Panc1 (cell line): ENCODE measurements at regions not wholly inside any gene's neighbourhood (a gene's known extent, or its start where the extent isn't known, plus 50 kb on each side); places are given as distances from the start of the nearest gene placed in this dataset.

Experiments
- POLR2AphosphoS5 ChIP-seq: IDR thresholded peaks from 2 replicates; pipeline ENCODE4 v1.6.1; 2012; ENCODE audit warnings: mild to moderate bottlenecking, low read depth, low read length, moderate library complexity
- TCF7L2 ChIP-seq: IDR thresholded peaks from 2 replicates; pipeline ENCODE4 v1.6.1; 2011; ENCODE audit warnings: mild to moderate bottlenecking, low read depth, low read length, inconsistent platforms
- TF ChIP-seq, protein P1 (sequence below): fragments of 450-650 bp; IDR thresholded peaks from 2 replicates; pipeline ENCODE4 v1.5.1; 2017; ENCODE audit warnings: mild to moderate bottlenecking
- TF ChIP-seq, protein P2 (sequence below), 2 experiments: IDR thresholded peaks; 2 replicates each; pipeline ENCODE4 v1.6.1; 2011 to 2012; ENCODE audit warnings: low read depth in 2 of 2, control low read depth in 1 of 2, low read length in 1 of 2, mild to moderate bottlenecking in 1 of 2, moderate library complexity in 1 of 2; ENCODE audit not compliant: insufficient read depth in 1 of 2

DNA sequence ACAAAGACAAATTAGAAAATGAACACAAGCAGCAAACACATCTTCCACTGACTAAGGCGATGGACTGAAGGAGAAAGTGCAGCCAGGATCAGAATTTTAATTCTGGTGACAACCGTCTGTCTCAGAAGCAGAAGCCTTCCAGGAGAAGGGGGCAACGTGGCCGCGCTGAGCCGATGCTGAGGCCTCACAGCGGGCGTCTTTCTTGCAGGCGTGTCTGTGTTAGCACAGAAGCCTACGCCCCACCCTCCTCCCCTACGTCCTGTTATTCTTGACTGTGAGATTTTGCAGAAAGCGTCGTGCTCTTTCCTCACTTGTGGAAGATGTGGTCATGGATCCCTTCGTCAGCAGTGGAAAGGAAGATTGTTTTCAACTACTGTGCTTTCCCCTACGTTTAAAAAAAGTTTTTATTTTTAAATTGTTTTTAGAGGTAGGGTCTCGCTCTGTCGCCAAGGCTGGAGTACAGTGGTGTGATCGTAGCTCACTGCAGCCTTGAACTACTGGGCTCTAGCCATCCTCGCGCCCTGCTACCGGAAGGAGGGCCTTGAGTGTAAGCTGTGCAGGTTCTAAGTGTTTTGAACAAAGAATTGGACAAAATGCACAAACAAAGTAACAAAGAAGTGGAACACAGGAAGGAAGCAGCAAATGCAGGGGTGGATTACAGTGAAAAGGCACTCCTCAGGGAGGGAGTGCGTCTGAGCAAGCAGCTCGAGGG lies 422.0 kb downstream of the GALR1 start:
- TF ChIP-seq, protein P1, sequence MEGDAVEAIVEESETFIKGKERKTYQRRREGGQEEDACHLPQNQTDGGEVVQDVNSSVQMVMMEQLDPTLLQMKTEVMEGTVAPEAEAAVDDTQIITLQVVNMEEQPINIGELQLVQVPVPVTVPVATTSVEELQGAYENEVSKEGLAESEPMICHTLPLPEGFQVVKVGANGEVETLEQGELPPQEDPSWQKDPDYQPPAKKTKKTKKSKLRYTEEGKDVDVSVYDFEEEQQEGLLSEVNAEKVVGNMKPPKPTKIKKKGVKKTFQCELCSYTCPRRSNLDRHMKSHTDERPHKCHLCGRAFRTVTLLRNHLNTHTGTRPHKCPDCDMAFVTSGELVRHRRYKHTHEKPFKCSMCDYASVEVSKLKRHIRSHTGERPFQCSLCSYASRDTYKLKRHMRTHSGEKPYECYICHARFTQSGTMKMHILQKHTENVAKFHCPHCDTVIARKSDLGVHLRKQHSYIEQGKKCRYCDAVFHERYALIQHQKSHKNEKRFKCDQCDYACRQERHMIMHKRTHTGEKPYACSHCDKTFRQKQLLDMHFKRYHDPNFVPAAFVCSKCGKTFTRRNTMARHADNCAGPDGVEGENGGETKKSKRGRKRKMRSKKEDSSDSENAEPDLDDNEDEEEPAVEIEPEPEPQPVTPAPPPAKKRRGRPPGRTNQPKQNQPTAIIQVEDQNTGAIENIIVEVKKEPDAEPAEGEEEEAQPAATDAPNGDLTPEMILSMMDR = no peak
- TF ChIP-seq, protein P2, sequence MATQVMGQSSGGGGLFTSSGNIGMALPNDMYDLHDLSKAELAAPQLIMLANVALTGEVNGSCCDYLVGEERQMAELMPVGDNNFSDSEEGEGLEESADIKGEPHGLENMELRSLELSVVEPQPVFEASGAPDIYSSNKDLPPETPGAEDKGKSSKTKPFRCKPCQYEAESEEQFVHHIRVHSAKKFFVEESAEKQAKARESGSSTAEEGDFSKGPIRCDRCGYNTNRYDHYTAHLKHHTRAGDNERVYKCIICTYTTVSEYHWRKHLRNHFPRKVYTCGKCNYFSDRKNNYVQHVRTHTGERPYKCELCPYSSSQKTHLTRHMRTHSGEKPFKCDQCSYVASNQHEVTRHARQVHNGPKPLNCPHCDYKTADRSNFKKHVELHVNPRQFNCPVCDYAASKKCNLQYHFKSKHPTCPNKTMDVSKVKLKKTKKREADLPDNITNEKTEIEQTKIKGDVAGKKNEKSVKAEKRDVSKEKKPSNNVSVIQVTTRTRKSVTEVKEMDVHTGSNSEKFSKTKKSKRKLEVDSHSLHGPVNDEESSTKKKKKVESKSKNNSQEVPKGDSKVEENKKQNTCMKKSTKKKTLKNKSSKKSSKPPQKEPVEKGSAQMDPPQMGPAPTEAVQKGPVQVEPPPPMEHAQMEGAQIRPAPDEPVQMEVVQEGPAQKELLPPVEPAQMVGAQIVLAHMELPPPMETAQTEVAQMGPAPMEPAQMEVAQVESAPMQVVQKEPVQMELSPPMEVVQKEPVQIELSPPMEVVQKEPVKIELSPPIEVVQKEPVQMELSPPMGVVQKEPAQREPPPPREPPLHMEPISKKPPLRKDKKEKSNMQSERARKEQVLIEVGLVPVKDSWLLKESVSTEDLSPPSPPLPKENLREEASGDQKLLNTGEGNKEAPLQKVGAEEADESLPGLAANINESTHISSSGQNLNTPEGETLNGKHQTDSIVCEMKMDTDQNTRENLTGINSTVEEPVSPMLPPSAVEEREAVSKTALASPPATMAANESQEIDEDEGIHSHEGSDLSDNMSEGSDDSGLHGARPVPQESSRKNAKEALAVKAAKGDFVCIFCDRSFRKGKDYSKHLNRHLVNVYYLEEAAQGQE (IDR thresholded peaks at IDR 0.05; ENCODE audit: insufficient read depth in 1 of 2, low read depth in 2 of 2, low read length in 1 of 2) = no peak
- TF ChIP-seq TCF7L2 = no peak
- TF ChIP-seq POLR2AphosphoS5 = no peak
